KG1 (cell line): ENCODE measurements at regions not wholly inside any gene's neighbourhood (a gene's known extent, or its start where the extent isn't known, plus 50 kb on each side); places are given as distances from the start of the nearest gene placed in this dataset.

ENCODE experiments used
- DNase-seq: peaks from one replicate; lab custom pipeline; 2025; lab: John Stamatoyannopoulos, UW

GRCh38 chr7:135731-136645, 56.4 kb upstream of the FAM20C start:
- DNase-seq, result no peak

- no peak for DNase-seq
Measured at GRCh38 chr7:137094-137891, 55.1 kb upstream of the FAM20C start.

GRCh38 chr7:139131-139530, 53.2 kb upstream of the FAM20C start:
- DNase-seq, result no peak

GRCh38 chr7:139561-140243, 52.7 kb upstream of the FAM20C start:
- no peak for DNase-seq

GRCh38 chr7:140996-141395, 51.4 kb upstream of the FAM20C start:
- DNase-seq, result no peak

- no peak for DNase-seq
Measured at GRCh38 chr7:142248-142941, 50.0 kb upstream of the FAM20C start.
